ENCODE measurements at regions not wholly inside any gene's neighbourhood (a gene's known extent, or its start where the extent isn't known, plus 50 kb on each side); places are given as distances from the start of the nearest gene placed in this dataset.
A peak's percentile ranks its signal among the peaks of the same experiment; 100 is the strongest.

DNA sequence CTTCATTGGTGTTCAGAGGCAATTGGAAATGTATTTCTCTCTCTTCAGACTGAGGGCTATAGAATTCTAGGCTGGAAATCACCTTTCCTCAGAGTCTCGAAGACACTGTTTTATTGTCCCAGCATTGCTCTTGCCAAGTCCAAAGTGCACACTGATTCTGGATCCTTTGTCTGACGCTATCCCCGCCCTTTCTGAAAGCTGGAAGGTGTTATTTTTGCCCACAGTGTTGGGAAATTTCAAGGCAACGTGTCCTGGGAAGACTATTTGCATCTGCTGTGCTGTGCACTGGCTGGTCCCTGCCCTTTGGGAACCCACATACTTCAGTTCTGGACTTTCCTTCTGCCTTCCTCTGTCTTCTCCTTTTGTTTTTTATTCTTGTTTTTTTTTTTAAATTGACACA, 190.8 kb downstream of the SH3BP4 start:
- Mint-ChIP-seq H3K4me1 (ENCODE audit: low read depth, unreplicated experiment) (peaks cover 19% of the 10 kb centered on the region), H3K27me3 (ENCODE audit: insufficient read depth, unreplicated experiment) (no peaks in the 10 kb centered on the region), H3K9me3 (ENCODE audit: unreplicated experiment) (no peaks in the 10 kb centered on the region), H3K4me3 (ENCODE audit: unreplicated experiment) (peak overlapping the region; percentile 8), H3K36me3 (ENCODE audit: insufficient read depth, unreplicated experiment) (peaks cover 5% of the 10 kb centered on the region), H3K27ac (ENCODE audit: unreplicated experiment) (peak overlapping the region; percentile 67)
- DNase-seq = peak; percentile 58 to 67
- H3K27me3 ChIP-seq (replicated peaks; ENCODE audit: control insufficient read depth, insufficient read depth, low read length) = no peaks in the 10 kb centered on the region
- POLR2A ChIA-PET = no interaction called here
- H3K4me3 ChIP-seq (ENCODE audit: low read depth, low read length) = no peak overlapping the region
- no TSS peak for BruUV-seq (replicated peaks)
- CTCF ChIA-PET = no interaction called here
- peaks cover 15% of the 10 kb centered on the region for H3K4me1 ChIP-seq
- H3K36me3 ChIP-seq (ENCODE audit: control insufficient read depth, insufficient read depth, low read length) = no peaks in the 10 kb centered on the region
- H3K9me3 ChIP-seq = no peaks in the 10 kb centered on the region
- TF ChIP-seq, protein P1, sequence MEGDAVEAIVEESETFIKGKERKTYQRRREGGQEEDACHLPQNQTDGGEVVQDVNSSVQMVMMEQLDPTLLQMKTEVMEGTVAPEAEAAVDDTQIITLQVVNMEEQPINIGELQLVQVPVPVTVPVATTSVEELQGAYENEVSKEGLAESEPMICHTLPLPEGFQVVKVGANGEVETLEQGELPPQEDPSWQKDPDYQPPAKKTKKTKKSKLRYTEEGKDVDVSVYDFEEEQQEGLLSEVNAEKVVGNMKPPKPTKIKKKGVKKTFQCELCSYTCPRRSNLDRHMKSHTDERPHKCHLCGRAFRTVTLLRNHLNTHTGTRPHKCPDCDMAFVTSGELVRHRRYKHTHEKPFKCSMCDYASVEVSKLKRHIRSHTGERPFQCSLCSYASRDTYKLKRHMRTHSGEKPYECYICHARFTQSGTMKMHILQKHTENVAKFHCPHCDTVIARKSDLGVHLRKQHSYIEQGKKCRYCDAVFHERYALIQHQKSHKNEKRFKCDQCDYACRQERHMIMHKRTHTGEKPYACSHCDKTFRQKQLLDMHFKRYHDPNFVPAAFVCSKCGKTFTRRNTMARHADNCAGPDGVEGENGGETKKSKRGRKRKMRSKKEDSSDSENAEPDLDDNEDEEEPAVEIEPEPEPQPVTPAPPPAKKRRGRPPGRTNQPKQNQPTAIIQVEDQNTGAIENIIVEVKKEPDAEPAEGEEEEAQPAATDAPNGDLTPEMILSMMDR (IDR thresholded peaks at IDR 0.05; ENCODE audit: insufficient read depth in 1 of 2, low read depth in 1 of 2, low read length in 1 of 2, severe bottlenecking in 1 of 2, unreplicated experiment in 1 of 2) = no peak
- intact Hi-C loops (cut with micrococcal nuclease; ENCODE audit: unreplicated experiment) = loop anchor here (10.0 kb wide), 1 partner anchor 692 kb away; no protein-coding TSS in a partner anchor

DNA sequence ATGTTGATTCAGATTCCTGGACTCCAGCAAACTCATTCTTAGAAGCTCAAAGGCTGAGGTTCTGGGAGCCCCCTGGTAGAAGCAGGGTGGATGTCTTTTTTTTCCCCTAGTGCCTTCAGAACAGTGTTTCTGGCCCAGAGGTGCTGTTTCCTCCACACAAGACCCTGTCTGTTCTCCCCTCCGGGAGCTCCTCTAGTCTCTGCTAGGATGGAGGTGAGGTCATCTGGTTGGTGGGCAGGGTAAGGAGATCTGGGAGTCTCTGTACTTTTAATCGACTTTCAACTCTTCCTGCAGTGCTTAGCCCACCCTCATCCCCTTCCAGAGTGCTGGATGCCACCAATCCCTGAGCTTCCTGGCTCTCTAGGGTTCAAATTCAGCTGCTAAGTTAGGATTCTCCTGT, 192.0 kb downstream of the SH3BP4 start:
- no TSS peak for BruUV-seq (replicated peaks)
- Mint-ChIP-seq H3K9me3 (ENCODE audit: unreplicated experiment) (no peaks in the 10 kb centered on the region), H3K36me3 (ENCODE audit: insufficient read depth, unreplicated experiment) (peaks cover 5% of the 10 kb centered on the region), H3K4me3 (ENCODE audit: unreplicated experiment) (no peak overlapping the region), H3K27me3 (ENCODE audit: insufficient read depth, unreplicated experiment) (no peaks in the 10 kb centered on the region), H3K27ac (ENCODE audit: unreplicated experiment) (no peak overlapping the region), H3K4me1 (ENCODE audit: low read depth, unreplicated experiment) (peaks cover 19% of the 10 kb centered on the region)
- ChIA-PET POLR2A (no interaction called here), CTCF (no interaction called here)
- TF ChIP-seq, protein P1 (IDR thresholded peaks at IDR 0.05; ENCODE audit: insufficient read depth in 1 of 2, low read depth in 1 of 2, low read length in 1 of 2, severe bottlenecking in 1 of 2, unreplicated experiment in 1 of 2) = no peak
- Histone ChIP-seq H3K36me3 (ENCODE audit: control insufficient read depth, insufficient read depth, low read length) (no peaks in the 10 kb centered on the region), H3K9me3 (no peaks in the 10 kb centered on the region), H3K4me1 (peaks cover 15% of the 10 kb centered on the region), H3K27me3 (replicated peaks; ENCODE audit: control insufficient read depth, insufficient read depth, low read length) (no peaks in the 10 kb centered on the region), H3K4me3 (ENCODE audit: low read depth, low read length) (no peak overlapping the region)
- intact Hi-C loops (cut with micrococcal nuclease; ENCODE audit: unreplicated experiment) = loop anchor here (10.0 kb wide), 1 partner anchor 691 kb away; no protein-coding TSS in a partner anchor
- no peak for DNase-seq

DNA sequence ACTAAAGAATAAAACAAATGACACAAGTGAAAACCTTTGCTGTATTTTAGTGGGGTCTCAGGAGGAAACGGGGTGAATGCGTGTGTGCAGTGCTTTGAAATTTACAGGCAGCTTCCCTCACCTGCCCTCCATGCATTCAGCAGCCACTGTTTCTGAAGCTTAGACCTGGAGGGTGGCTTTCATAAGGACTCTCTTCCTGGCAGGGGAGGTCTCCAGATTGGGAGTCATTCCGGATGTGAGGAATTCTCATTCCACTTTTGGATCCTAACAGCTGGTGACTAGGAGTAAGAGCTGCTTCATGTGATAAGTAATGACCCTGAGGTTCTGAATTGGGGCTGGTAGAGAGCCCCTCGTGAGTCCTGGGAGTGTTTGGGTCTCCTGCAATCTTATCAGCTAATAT, 192.5 kb downstream of the SH3BP4 start:
- H3K36me3 Mint-ChIP-seq (ENCODE audit: insufficient read depth, unreplicated experiment) = peaks cover 5% of the 10 kb centered on the region
- H3K4me1 ChIP-seq = peaks cover 15% of the 10 kb centered on the region
- peaks cover 19% of the 10 kb centered on the region for H3K4me1 Mint-ChIP-seq (ENCODE audit: low read depth, unreplicated experiment)
- H3K9me3 Mint-ChIP-seq (ENCODE audit: unreplicated experiment) = no peaks in the 10 kb centered on the region
- POLR2A ChIA-PET = no interaction called here
- CTCF ChIA-PET = no interaction called here
- no peak overlapping the region for H3K4me3 Mint-ChIP-seq (ENCODE audit: unreplicated experiment)
- H3K27ac Mint-ChIP-seq (ENCODE audit: unreplicated experiment) = no peak overlapping the region
- TF ChIP-seq, protein P1 (IDR thresholded peaks at IDR 0.05; ENCODE audit: insufficient read depth in 1 of 2, low read depth in 1 of 2, low read length in 1 of 2, severe bottlenecking in 1 of 2, unreplicated experiment in 1 of 2) = no peak
- no TSS peak for BruUV-seq (replicated peaks)
- no peaks in the 10 kb centered on the region for H3K27me3 Mint-ChIP-seq (ENCODE audit: insufficient read depth, unreplicated experiment)
- no peak for DNase-seq
- H3K27me3 ChIP-seq (replicated peaks; ENCODE audit: control insufficient read depth, insufficient read depth, low read length) = no peaks in the 10 kb centered on the region
- no peaks in the 10 kb centered on the region for H3K9me3 ChIP-seq
- intact Hi-C loops (cut with micrococcal nuclease; ENCODE audit: unreplicated experiment) = loop anchor here (10.0 kb wide), 1 partner anchor 691 kb away; no protein-coding TSS in a partner anchor
- no peaks in the 10 kb centered on the region for H3K36me3 ChIP-seq (ENCODE audit: control insufficient read depth, insufficient read depth, low read length)
- H3K4me3 ChIP-seq (ENCODE audit: low read depth, low read length) = no peak overlapping the region
